ENCODE measurements at regions not wholly inside any gene's neighbourhood (a gene's known extent, or its start where the extent isn't known, plus 50 kb on each side); places are given as distances from the start of the nearest gene placed in this dataset.

- no peak for TF ChIP-seq CTCF (IDR thresholded peaks at IDR 0.05)
- Histone ChIP-seq H3K4me1 (peaks cover 0 to 25% (median 4%) of the 10 kb centered on the region in 9 donors), H3K27me3 (no peaks in the 10 kb centered on the region), H3K9me3 (no peaks in the 10 kb centered on the region), H3K36me3 (no peaks in the 10 kb centered on the region), H3K27ac (no peak overlapping the region), H3K4me3 (no peak overlapping the region)
- WGBS, 2 donors, result 83 to 87% methylated on average over 6 of the region's 6 CpGs
- intact Hi-C loops (cut with DNase I), result no loop called here
- no peak for DNase-seq
- no peak for ATAC-seq
Measured at GRCh38 chr5:158623971-158624370, 475.7 kb downstream of the EBF1 start.

GRCh38 chr5:158621391-158621790 is 478.3 kb downstream of the EBF1 start:
- WGBS, 2 donors, result 42% methylated on average over 2 of the region's 2 CpGs
- no peaks in the 10 kb centered on the region for H3K9me3 ChIP-seq
- peaks cover 5 to 43% (median 10%) of the 10 kb centered on the region in 9 donors for H3K4me1 ChIP-seq
- no peaks in the 10 kb centered on the region for H3K36me3 ChIP-seq
- H3K27ac ChIP-seq, result peak overlapping the region in 2 of 10 donors; percentile 18 to 19
- TF ChIP-seq CTCF (IDR thresholded peaks at IDR 0.05), result no peak
- no peaks in the 10 kb centered on the region for H3K27me3 ChIP-seq
- no peak overlapping the region for H3K4me3 ChIP-seq
- ATAC-seq (no peak), DNase-seq (no peak)
- intact Hi-C loops (cut with DNase I), result no loop called here

- Histone ChIP-seq H3K27ac (peak overlapping the region in 7 of 10 donors; percentile 26 to 69 (median 54)), H3K36me3 (no peaks in the 10 kb centered on the region), H3K27me3 (no peaks in the 10 kb centered on the region), H3K4me1 (peaks cover 5 to 43% (median 10%) of the 10 kb centered on the region in 9 donors), H3K9me3 (no peaks in the 10 kb centered on the region), H3K4me3 (peak overlapping the region in 2 of 10 donors; percentile 3 to 8)
- intact Hi-C loops (cut with DNase I), result no loop called here
- ATAC-seq (peak in 7 of 8 donors; percentile 62 to 87 (median 76)), DNase-seq (peak in 1 of 2 donors; percentile 15)
- WGBS, 2 donors, result 17 to 26% methylated on average over 3 of the region's 3 CpGs
- no peak for TF ChIP-seq CTCF (IDR thresholded peaks at IDR 0.05)
Measured at GRCh38 chr5:158619083-158619788, 480.5 kb downstream of the EBF1 start.

- WGBS, 2 donors, result 49 to 52% methylated on average over 2 of the region's 2 CpGs
- TF ChIP-seq CTCF (IDR thresholded peaks at IDR 0.05), result no peak
Measured at GRCh38 chr5:158618256-158618655, 481.5 kb downstream of the EBF1 start.

More at GRCh38 chr5:158618256-158618655, 481.5 kb downstream of the EBF1 start:
- peaks cover 5 to 43% (median 10%) of the 10 kb centered on the region in 9 donors for H3K4me1 ChIP-seq
- peak overlapping the region in 5 of 10 donors; percentile 31 to 69 (median 57) for H3K27ac ChIP-seq
- DNase-seq (no peak), ATAC-seq (no peak)
- H3K36me3 ChIP-seq, result no peaks in the 10 kb centered on the region
- no peaks in the 10 kb centered on the region for H3K9me3 ChIP-seq
- intact Hi-C loops (cut with DNase I), result no loop called here
- no peak overlapping the region for H3K4me3 ChIP-seq
- no peaks in the 10 kb centered on the region for H3K27me3 ChIP-seq
